ENCODE measurements at regions not wholly inside any gene's neighbourhood (a gene's known extent, or its start where the extent isn't known, plus 50 kb on each side); places are given as distances from the start of the nearest gene placed in this dataset.
"Not testable (repeated sequence)": the region's sequence is repeated elsewhere in the genome, so short reads cannot be mapped to it uniquely, and the experiment has no call there.

DNA sequence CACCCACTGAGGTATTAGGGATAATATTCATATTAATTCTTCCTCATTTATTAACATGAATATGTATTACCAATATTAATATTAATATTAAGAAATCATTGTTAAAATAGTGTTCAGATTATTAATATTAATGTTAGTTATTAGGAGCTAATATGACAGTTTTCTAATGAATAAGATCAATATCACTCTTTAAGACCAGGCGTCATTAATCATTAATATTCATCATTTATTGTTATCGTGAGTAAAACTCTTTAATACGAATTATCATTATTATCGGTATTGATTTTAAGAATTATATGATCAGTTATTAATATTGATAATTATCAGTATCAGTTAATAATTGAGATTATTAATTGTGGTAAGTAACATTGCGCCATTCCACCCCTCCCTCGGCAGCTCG is 101.0 kb upstream of the HMX1 start:
- H3K4me3 ChIP-seq (ENCODE audit: insufficient read depth, low read depth, low read length); H3K18ac ChIP-seq (ENCODE audit: low read depth, low read length); BruUV-seq (replicated peaks); H3K9me3 ChIP-seq (ENCODE audit: control insufficient read depth, insufficient read depth, low read length); H4K91ac ChIP-seq (ENCODE audit: insufficient read depth, low read depth, low read length); ATAC-seq (ENCODE audit: low read depth); H2AK5ac ChIP-seq (ENCODE audit: low read depth, low read length); CTCF ChIA-PET; H4K5ac ChIP-seq (ENCODE audit: low read depth, low read length); H3K14ac ChIP-seq (replicated peaks; ENCODE audit: low read depth, low read length); H4K8ac ChIP-seq (ENCODE audit: low read depth in 2 of 2, low read length in 2 of 2); H3K27ac ChIP-seq (ENCODE audit: insufficient read depth, low read length); H2BK15ac ChIP-seq (ENCODE audit: low read depth, low read length); H3K9me1 ChIP-seq (ENCODE audit: insufficient read depth, low read length); H3K36me3 ChIP-seq (ENCODE audit: control insufficient read depth, insufficient read depth, low read length); DNase-seq; H4K20me1 ChIP-seq (ENCODE audit: insufficient read depth, low read length); POLR2A ChIA-PET (ENCODE audit: unreplicated experiment); H3K9ac ChIP-seq (ENCODE audit: low read depth, low read length); H2AK9ac ChIP-seq (replicated peaks; ENCODE audit: low read depth, low read length, poor library complexity); in situ Hi-C loops (cut with MboI; ENCODE audit: low sequenced_read_pairs); H3K4ac ChIP-seq (ENCODE audit: low read depth, low read length); H3K23ac ChIP-seq (ENCODE audit: low read depth, low read length); H2AFZ ChIP-seq (replicated peaks; ENCODE audit: low read length, poor library complexity); H2BK120ac ChIP-seq (ENCODE audit: low read depth, low read length); H3K4me2 ChIP-seq (ENCODE audit: low read depth, low read length); H3K79me1 ChIP-seq (ENCODE audit: low read depth in 1 of 2, low read length in 2 of 2); H3K56ac ChIP-seq (ENCODE audit: extremely low read depth, insufficient read depth, low read length); dilution Hi-C loops (cut with HindIII; ENCODE audit: low sequenced_read_pairs, unreplicated experiment); H3K4me1 ChIP-seq (ENCODE audit: control insufficient read depth, insufficient read depth, low read length); intact Hi-C loops (cut with micrococcal nuclease); H3K27me3 ChIP-seq (ENCODE audit: control insufficient read depth, insufficient read depth, low read length); H2BK20ac ChIP-seq (ENCODE audit: low read depth, low read length); H2BK5ac ChIP-seq (ENCODE audit: low read depth, low read length, poor library complexity, severe bottlenecking): not testable (repeated sequence)
- no CpG with 5 or more reads among the region's 7 CpGs for WGBS, 2 experiments (ENCODE audit: extremely low coverage in 2 of 2, insufficient read length in 1 of 2)

DNA sequence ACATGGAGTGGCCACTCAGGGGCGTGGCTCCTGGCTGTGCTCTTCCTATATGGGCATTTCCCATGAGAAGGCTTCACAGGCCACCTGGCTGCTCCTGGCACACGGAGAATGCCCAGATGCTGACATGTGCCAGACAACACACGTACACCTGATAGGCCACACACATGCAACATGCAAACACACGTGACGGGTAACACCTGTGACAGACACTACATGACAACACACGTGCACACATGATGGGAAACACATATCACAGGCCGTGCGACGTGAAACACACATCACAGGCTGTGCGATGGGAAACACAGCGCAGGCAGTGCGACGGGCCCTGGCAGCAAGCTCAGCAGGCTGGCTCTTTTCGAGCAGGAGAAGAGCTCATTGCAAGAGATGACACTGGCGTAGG is 94.3 kb upstream of the HMX1 start:
- H3K79me1 ChIP-seq (ENCODE audit: low read depth in 1 of 2, low read length in 2 of 2); H2AK9ac ChIP-seq (replicated peaks; ENCODE audit: low read depth, low read length, poor library complexity); H3K4me2 ChIP-seq (ENCODE audit: low read depth, low read length); H3K9me3 ChIP-seq (ENCODE audit: control insufficient read depth, insufficient read depth, low read length); CTCF ChIA-PET; dilution Hi-C loops (cut with HindIII; ENCODE audit: low sequenced_read_pairs, unreplicated experiment); H3K27me3 ChIP-seq (ENCODE audit: control insufficient read depth, insufficient read depth, low read length); H3K56ac ChIP-seq (ENCODE audit: extremely low read depth, insufficient read depth, low read length); H3K9ac ChIP-seq (ENCODE audit: low read depth, low read length); H3K27ac ChIP-seq (ENCODE audit: insufficient read depth, low read length); intact Hi-C loops (cut with micrococcal nuclease); H3K14ac ChIP-seq (replicated peaks; ENCODE audit: low read depth, low read length); BruUV-seq (replicated peaks); H3K18ac ChIP-seq (ENCODE audit: low read depth, low read length); H3K9me1 ChIP-seq (ENCODE audit: insufficient read depth, low read length); DNase-seq; H3K36me3 ChIP-seq (ENCODE audit: control insufficient read depth, insufficient read depth, low read length); ATAC-seq (ENCODE audit: low read depth); H2BK20ac ChIP-seq (ENCODE audit: low read depth, low read length); H4K20me1 ChIP-seq (ENCODE audit: insufficient read depth, low read length); H2AK5ac ChIP-seq (ENCODE audit: low read depth, low read length); H2BK5ac ChIP-seq (ENCODE audit: low read depth, low read length, poor library complexity, severe bottlenecking); H3K4me1 ChIP-seq (ENCODE audit: control insufficient read depth, insufficient read depth, low read length); H3K4ac ChIP-seq (ENCODE audit: low read depth, low read length); H4K91ac ChIP-seq (ENCODE audit: insufficient read depth, low read depth, low read length); in situ Hi-C loops (cut with MboI; ENCODE audit: low sequenced_read_pairs); H4K8ac ChIP-seq (ENCODE audit: low read depth in 2 of 2, low read length in 2 of 2); H2BK120ac ChIP-seq (ENCODE audit: low read depth, low read length); H2AFZ ChIP-seq (replicated peaks; ENCODE audit: low read length, poor library complexity); H4K5ac ChIP-seq (ENCODE audit: low read depth, low read length); H3K4me3 ChIP-seq (ENCODE audit: insufficient read depth, low read depth, low read length); H2BK15ac ChIP-seq (ENCODE audit: low read depth, low read length); H3K23ac ChIP-seq (ENCODE audit: low read depth, low read length): not testable (repeated sequence)
- WGBS, 2 experiments (ENCODE audit: extremely low coverage in 2 of 2, insufficient read length in 1 of 2): 47% methylated on average over 5 of the region's 15 CpGs; no CpG with 5 or more reads in 1 of the 2 experiments
- POLR2A ChIA-PET (ENCODE audit: unreplicated experiment): interaction anchor here (0.6 kb wide), 1 partner anchor 1022 kb away, joined by 3 read pairs; no protein-coding TSS in a partner anchor

Measured in IMR-90 (cell line).